BJ (cell line): ENCODE measurements at regions not wholly inside any gene's neighbourhood (a gene's known extent, or its start where the extent isn't known, plus 50 kb on each side); places are given as distances from the start of the nearest gene placed in this dataset. TPM values are rescaled to one million over a fixed set of nuclear protein-coding genes. Genes with fewer than 3 reads are reported as not detected.

Source experiments
- CTCF ChIA-PET: fragments of 350-600 bp; formaldehyde crosslinking; extraction: SDS; loops from one replicate; lab custom pipeline; 2021; ENCODE audit warnings: antibody characterized with exemption, inconsistent platforms; lab: Yijun Ruan, JAX
- POLR2A ChIA-PET: fragments of 300-600 bp; sonication (Branson Sonifier 250); formaldehyde crosslinking; extraction: SDS; loops from one replicate; lab custom pipeline; 2021; ENCODE audit warnings: antibody characterized with exemption; lab: Charles Lee
- DNase-seq: peaks from one replicate; pipeline ENCODE4 v3.0.0-alpha.2; 2011; ENCODE audit warnings: low read depth
- H3K27me3 ChIP-seq: 2 replicates; pipeline ENCODE4 v1.6.0; 2011; ENCODE audit warnings: low read length; ENCODE audit not compliant: control insufficient read depth, insufficient read depth
- H3K36me3 ChIP-seq: 2 replicates; pipeline ENCODE4 v1.5.1; 2011; ENCODE audit warnings: low read length; ENCODE audit not compliant: control insufficient read depth, insufficient read depth
- H3K4me3 ChIP-seq: 2 replicates; pipeline ENCODE4 v1.5.1; 2011; ENCODE audit warnings: low read depth, mild to moderate bottlenecking, control low read depth, low read length
- small RNA-seq: library from RNA; depleted of rRNA; stranded (forward); fragments of <200 nt; gene quantifications from one replicate; pipeline ENCODE3, GENCODE V24; 2012; ENCODE audit warnings: low replicate concordance, low read depth; ENCODE audit not compliant: insufficient read length
- TF ChIP-seq, protein P1 (sequence below): IDR thresholded peaks from 2 replicates; pipeline ENCODE4 v1.5.1; 2011; ENCODE audit warnings: low read depth, mild to moderate bottlenecking, control low read depth, inconsistent platforms, low read length, moderate library complexity; ENCODE audit not compliant: insufficient read depth

- Histone ChIP-seq H3K27me3 (no peaks in the 10 kb centered on the region), H3K36me3 (no peaks in the 10 kb centered on the region), H3K4me3 (no peak overlapping the region)
- ChIA-PET POLR2A (no interaction called here), CTCF (no interaction called here)
- TF ChIP-seq, protein P1, sequence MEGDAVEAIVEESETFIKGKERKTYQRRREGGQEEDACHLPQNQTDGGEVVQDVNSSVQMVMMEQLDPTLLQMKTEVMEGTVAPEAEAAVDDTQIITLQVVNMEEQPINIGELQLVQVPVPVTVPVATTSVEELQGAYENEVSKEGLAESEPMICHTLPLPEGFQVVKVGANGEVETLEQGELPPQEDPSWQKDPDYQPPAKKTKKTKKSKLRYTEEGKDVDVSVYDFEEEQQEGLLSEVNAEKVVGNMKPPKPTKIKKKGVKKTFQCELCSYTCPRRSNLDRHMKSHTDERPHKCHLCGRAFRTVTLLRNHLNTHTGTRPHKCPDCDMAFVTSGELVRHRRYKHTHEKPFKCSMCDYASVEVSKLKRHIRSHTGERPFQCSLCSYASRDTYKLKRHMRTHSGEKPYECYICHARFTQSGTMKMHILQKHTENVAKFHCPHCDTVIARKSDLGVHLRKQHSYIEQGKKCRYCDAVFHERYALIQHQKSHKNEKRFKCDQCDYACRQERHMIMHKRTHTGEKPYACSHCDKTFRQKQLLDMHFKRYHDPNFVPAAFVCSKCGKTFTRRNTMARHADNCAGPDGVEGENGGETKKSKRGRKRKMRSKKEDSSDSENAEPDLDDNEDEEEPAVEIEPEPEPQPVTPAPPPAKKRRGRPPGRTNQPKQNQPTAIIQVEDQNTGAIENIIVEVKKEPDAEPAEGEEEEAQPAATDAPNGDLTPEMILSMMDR = no peak
- no peak for DNase-seq
Observed at GRCh38 chr4:36011381-36011780, 232.9 kb downstream of the ARAP2 start.

DNA sequence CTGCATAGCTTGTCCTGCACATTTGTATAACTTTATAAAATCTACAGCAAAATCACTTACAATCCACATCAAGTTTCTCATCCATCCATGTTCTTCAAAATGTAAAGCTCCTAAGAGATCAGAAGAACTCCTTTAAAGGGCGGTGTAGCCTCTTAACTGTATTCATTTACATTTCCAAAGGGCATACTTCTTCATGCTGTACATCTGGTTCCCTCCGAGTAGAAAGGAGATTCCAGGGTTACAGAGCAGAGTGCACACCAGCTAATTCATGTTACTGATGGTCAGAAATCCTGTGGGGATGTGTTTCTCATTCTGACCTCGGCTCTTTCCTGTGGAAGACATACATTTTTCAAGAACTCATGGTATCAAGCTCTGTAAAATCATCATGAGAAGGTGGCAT, 231.8 kb downstream of the ARAP2 start:
- H3K36me3 ChIP-seq = no peaks in the 10 kb centered on the region
- CTCF ChIA-PET = no interaction called here

GRCh38 chr4:36013206-36013605, 231.1 kb downstream of the ARAP2 start:
- no peak for DNase-seq
- Histone ChIP-seq H3K27me3 (no peaks in the 10 kb centered on the region), H3K36me3 (no peaks in the 10 kb centered on the region), H3K4me3 (no peak overlapping the region)
- ChIA-PET CTCF (no interaction called here), POLR2A (no interaction called here)
- TF ChIP-seq, protein P1 = no peak

More for the DNA sequence above, 231.8 kb downstream of the ARAP2 start:
- no peak overlapping the region for H3K4me3 ChIP-seq
- POLR2A ChIA-PET = no interaction called here
- no peaks in the 10 kb centered on the region for H3K27me3 ChIP-seq
- TF ChIP-seq, protein P1 = no peak
- DNase-seq = no peak

Small RNAs in the stretch of these regions (small RNA-seq; reads per million reads assigned to genes)
- gene AC097535.2 = not detected
- gene RF01210 = not detected
- not detected for gene RNU6-573P
